Muscle of leg (tissue), 3 donors: ENCODE measurements at regions not wholly inside any gene's neighbourhood (a gene's known extent, or its start where the extent isn't known, plus 50 kb on each side); places are given as distances from the start of the nearest gene placed in this dataset.
A peak's percentile ranks its signal among the peaks of the same experiment; 100 is the strongest.

Experiments
- DNase-seq: peaks from one replicate; pipeline ENCODE4 v3.0.0; 2013
- H3K27ac ChIP-seq: one replicate; pipeline ENCODE4 v1.5.1; 2013; ENCODE audit warnings: mild to moderate bottlenecking, low read length, control low read depth
- H3K27me3 ChIP-seq: one replicate; pipeline ENCODE4 v1.6.1; 2013; ENCODE audit warnings: low read length; ENCODE audit not compliant: control insufficient read depth, insufficient read depth
- H3K36me3 ChIP-seq: one replicate; pipeline ENCODE4 v1.6.1; 2013; ENCODE audit warnings: low read length; ENCODE audit not compliant: control insufficient read depth, insufficient read depth
- H3K4me1 ChIP-seq: one replicate; pipeline ENCODE4 v1.6.1; 2013; ENCODE audit warnings: low read length; ENCODE audit not compliant: control insufficient read depth, insufficient read depth
- H3K4me3 ChIP-seq: one replicate; pipeline ENCODE4 v1.5.1; 2013; ENCODE audit warnings: low read length, control low read depth
- H3K9me3 ChIP-seq: replicated peaks from 2 replicates; pipeline ENCODE4 v1.6.1; 2013; ENCODE audit warnings: low read depth, low read length; ENCODE audit not compliant: control insufficient read depth
- WGBS: methylation state at CpG from one replicate; pipeline ENCODE4 v1.1.5; 2013; ENCODE audit warnings: missing lambda C conversion rate; ENCODE audit not compliant: insufficient coverage; 5-methylcytosine and 5-hydroxymethylcytosine counted together

DNA sequence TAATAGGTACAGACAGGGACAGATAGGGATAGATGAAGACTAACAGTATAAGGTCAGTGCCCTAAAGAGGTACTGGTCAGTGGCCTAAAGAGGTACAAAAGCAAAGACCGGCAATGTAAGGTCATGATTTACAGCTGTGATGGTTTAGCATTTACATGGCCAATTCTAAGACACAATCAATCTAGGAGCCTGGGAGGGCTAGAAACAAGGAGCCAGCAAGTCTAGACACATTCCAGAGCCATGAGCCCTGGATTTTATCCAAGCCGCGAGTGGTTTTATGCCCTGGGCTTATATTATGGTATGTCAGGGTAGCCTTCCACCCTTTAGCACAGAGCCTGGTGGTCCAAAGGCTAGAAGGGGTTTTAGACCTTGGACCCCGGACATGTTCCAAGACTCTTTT lies 124.2 kb downstream of the CBLN2 start:
- H3K9me3 ChIP-seq = no peaks in the 10 kb centered on the region
- no peaks in the 10 kb centered on the region for H3K4me1 ChIP-seq
- no peaks in the 10 kb centered on the region for H3K27me3 ChIP-seq
- no CpG with 5 or more reads among the region's 4 CpGs for WGBS
- no peak for DNase-seq
- H3K36me3 ChIP-seq = no peaks in the 10 kb centered on the region
- H3K27ac ChIP-seq = no peak overlapping the region
- H3K4me3 ChIP-seq = no peak overlapping the region

DNA sequence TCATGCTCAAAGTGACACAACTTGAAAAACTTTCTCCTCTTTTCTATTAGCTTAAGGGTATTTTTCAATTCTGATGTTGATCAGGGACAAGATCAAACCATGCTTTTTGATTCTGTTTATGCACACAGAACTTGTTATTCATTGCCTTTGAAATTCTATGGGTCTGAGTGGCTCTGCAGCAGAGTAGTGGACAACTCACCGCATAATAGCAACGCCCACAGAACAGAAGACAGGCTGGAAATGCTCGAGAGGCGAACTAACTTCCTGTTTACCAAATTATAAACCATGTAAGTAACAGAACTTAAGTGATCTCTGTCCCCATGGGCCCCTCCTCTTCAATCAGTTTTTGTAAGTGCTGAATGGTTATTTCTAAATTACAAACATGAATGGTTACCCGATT lies 131.2 kb downstream of the CBLN2 start:
- Histone ChIP-seq H3K4me1 (no peaks in the 10 kb centered on the region), H3K36me3 (no peaks in the 10 kb centered on the region), H3K4me3 (no peak overlapping the region), H3K27ac (no peak overlapping the region), H3K9me3 (no peaks in the 10 kb centered on the region), H3K27me3 (no peaks in the 10 kb centered on the region)
- no CpG with 5 or more reads among the region's 5 CpGs for WGBS
- DNase-seq = no peak

DNA sequence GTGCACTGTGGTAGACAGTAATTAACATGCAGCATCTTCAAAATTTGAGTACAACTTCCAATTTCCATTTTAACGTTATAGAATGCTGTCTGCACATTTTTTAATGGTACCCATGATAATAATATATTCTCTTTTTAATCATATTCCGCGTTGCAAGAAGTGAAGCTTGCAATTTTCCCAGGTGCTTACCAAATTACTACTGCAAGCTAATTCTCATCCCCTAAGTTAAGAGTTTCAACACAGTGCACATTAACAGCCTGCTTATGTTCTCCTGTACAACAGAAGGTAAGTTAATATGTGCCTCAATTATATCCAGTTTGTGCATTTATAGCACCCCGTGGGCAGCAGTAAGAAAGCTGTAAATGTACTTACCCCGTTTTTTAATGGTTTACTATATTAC lies 132.9 kb downstream of the CBLN2 start:
- H3K36me3 ChIP-seq = no peaks in the 10 kb centered on the region
- no peak overlapping the region for H3K4me3 ChIP-seq
- DNase-seq = no peak
- peaks cover 3% of the 10 kb centered on the region for H3K9me3 ChIP-seq
- WGBS = no CpG with 5 or more reads among the region's 5 CpGs
- H3K27ac ChIP-seq = no peak overlapping the region
- no peaks in the 10 kb centered on the region for H3K4me1 ChIP-seq
- H3K27me3 ChIP-seq = no peaks in the 10 kb centered on the region

DNA sequence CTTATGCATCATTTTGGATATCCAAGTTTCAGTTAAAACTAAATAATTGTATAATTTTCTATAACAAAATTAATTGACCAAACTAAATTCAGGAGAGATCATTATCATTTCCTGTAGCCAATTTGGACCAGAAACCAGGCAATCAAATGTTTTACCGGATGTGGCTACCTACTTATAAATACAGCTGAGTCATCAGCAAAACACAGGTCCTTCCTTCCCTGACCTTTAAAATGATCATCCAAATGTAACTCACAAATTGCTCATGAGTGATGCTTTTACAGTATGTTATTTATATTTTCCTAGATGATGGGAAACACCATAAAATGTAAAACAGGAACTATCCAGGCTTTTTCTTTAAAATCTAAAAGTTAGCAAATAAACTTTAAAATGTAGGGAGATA lies 133.7 kb downstream of the CBLN2 start:
- Histone ChIP-seq H3K9me3 (peaks cover 3% of the 10 kb centered on the region), H3K27ac (no peak overlapping the region), H3K27me3 (no peaks in the 10 kb centered on the region), H3K36me3 (no peaks in the 10 kb centered on the region), H3K4me1 (no peaks in the 10 kb centered on the region), H3K4me3 (no peak overlapping the region)
- no peak for DNase-seq
- no CpG with 5 or more reads among the region's 1 CpG for WGBS

DNA sequence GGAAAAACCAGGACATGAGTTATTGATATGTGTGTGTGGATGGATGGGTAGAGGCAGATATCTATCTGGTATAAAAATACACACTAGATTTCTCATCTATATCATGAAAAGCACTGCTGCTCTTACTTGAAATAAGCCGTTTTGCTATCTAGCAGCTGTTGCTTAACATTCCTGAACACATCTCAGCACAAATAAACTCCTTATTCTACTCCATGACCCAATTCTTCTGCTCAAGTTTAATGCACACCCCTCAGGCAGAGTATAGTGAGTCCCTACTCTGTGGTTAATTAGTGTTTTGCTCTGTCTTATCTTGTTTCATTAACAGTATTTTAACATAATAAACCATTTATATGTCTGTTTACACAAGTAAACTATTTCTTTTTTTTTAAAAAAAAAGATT lies 134.2 kb downstream of the CBLN2 start:
- 50% methylated on average over 1 of the region's 1 CpG for WGBS
- Histone ChIP-seq H3K4me3 (no peak overlapping the region), H3K27ac (no peak overlapping the region), H3K36me3 (no peaks in the 10 kb centered on the region), H3K4me1 (no peaks in the 10 kb centered on the region), H3K27me3 (no peaks in the 10 kb centered on the region), H3K9me3 (peaks cover 3% of the 10 kb centered on the region)
- no peak for DNase-seq

DNA sequence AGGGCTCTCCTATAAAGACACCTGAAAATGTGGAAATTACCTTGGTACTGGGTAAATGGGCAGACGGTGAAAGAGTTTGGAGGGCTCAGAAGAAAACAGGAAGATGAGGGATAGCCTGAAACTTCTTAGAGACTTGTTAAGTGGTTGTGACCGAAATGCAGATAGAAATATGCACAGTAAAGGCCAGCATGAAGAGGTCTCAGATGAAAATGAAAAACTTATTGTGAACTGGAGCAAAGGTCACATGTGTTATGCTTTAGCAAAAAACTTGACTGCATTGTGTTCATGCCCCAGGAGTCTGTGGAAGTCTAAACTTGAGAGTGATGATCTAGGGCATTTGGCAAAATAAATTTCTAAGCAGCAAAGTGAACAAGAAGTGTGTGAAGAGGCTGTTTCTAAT lies 137.1 kb downstream of the CBLN2 start:
- 61% methylated on average over 2 of the region's 2 CpGs for WGBS

DNA sequence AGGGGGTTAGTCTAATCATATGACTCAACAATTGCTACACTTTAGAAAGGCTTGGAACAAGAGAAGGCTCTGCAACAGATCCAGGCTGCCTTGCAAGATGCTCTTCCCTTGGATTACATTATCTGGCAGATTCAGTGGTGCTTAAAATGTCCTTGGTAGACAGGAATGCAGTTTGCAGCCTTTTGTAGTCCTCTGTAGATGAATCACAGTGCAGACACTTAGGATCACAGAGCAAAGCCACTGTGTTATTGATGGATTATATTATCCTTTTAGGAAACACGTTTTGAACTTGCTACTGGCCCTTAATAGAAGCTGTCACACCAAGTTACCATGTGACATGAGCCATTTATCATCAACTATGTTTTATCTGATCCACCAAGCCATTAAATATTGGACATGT lies 152.2 kb downstream of the CBLN2 start:
- H3K4me1 ChIP-seq = no peaks in the 10 kb centered on the region
- H3K36me3 ChIP-seq = no peaks in the 10 kb centered on the region
- H3K4me3 ChIP-seq = no peak overlapping the region
- WGBS = no CpG with 5 or more reads among the region's 1 CpG
- H3K27ac ChIP-seq = no peak overlapping the region
- DNase-seq = no peak
- no peaks in the 10 kb centered on the region for H3K27me3 ChIP-seq
- H3K9me3 ChIP-seq = no peaks in the 10 kb centered on the region

More for the DNA sequence above, 137.1 kb downstream of the CBLN2 start:
- Histone ChIP-seq H3K9me3 (peaks cover 4% of the 10 kb centered on the region), H3K27ac (no peak overlapping the region), H3K36me3 (no peaks in the 10 kb centered on the region), H3K27me3 (no peaks in the 10 kb centered on the region), H3K4me3 (no peak overlapping the region), H3K4me1 (no peaks in the 10 kb centered on the region)
- no peak for DNase-seq

DNA sequence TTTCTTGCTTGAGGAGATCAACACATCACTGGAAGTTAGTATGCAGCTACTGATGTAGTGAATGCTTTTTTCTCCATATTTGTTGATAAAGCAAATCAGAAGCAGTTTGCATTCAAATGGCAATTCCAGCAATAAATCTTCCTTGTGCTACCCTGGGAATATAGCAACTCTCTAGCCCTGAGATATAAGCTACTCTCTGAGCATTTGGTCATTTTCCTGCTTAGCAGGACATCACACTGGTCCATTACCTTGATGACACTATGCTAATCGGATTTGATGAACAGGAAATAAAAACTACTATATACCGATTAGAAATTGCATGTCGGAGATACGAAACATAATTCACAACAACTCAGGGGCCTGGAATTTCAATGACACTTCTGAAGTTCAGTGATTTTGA lies 152.7 kb downstream of the CBLN2 start:
- Histone ChIP-seq H3K27me3 (no peaks in the 10 kb centered on the region), H3K9me3 (no peaks in the 10 kb centered on the region), H3K27ac (no peak overlapping the region), H3K36me3 (no peaks in the 10 kb centered on the region), H3K4me1 (no peaks in the 10 kb centered on the region), H3K4me3 (no peak overlapping the region)
- no peak for DNase-seq
- WGBS = no CpG with 5 or more reads among the region's 4 CpGs

DNA sequence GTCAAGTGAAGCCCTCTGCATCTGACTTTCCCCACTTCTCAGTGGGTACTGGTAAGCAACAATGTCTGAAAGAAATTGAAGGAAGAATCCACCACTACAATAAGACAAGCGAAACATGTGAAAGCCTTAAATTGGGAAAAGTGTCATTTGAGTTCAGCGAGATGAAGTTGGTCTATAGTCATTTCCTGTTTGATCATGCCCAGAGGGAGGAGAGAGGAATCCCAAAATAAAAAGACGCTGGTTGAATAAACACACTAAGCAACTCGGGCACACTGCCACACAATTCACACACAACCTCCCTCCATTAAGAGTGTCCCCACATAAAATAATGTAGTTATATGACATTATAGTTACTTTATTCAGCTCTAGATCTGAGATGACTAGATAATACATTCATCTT lies 166.1 kb downstream of the CBLN2 start:
- DNase-seq = peak; percentile 1

DNA sequence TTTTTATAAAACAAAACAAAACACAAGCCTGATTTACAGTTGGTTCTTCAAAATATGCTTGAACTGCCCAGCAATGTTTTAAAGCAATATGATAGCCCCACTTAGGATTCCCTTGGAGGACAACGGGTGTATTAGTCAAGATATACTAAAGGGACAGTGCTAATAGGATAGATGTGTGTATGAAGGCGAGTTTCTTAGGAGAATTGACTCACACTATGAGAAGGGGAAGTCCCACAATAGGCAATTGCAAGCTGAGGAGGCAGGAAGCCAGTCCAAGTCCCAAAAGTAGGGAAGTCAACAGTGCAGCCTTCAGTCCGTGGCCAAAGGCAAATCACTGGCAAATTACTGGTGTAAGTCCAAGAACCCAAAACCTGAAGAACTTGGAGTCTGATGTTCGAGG lies 167.9 kb downstream of the CBLN2 start:
- H3K4me3 ChIP-seq = no peak overlapping the region
- H3K36me3 ChIP-seq = no peaks in the 10 kb centered on the region
- peaks cover 13% of the 10 kb centered on the region for H3K4me1 ChIP-seq
- H3K27ac ChIP-seq = peak overlapping the region; percentile 74
- 46% methylated on average over 4 of the region's 4 CpGs for WGBS
- peak; percentile 8 for DNase-seq
- H3K27me3 ChIP-seq = no peaks in the 10 kb centered on the region
- no peaks in the 10 kb centered on the region for H3K9me3 ChIP-seq

More for the DNA sequence above, 166.1 kb downstream of the CBLN2 start:
- Histone ChIP-seq H3K4me3 (no peak overlapping the region), H3K36me3 (no peaks in the 10 kb centered on the region), H3K9me3 (no peaks in the 10 kb centered on the region), H3K4me1 (peaks cover 13% of the 10 kb centered on the region), H3K27ac (no peak overlapping the region), H3K27me3 (no peaks in the 10 kb centered on the region)
- no CpG with 5 or more reads among the region's 4 CpGs for WGBS

DNA sequence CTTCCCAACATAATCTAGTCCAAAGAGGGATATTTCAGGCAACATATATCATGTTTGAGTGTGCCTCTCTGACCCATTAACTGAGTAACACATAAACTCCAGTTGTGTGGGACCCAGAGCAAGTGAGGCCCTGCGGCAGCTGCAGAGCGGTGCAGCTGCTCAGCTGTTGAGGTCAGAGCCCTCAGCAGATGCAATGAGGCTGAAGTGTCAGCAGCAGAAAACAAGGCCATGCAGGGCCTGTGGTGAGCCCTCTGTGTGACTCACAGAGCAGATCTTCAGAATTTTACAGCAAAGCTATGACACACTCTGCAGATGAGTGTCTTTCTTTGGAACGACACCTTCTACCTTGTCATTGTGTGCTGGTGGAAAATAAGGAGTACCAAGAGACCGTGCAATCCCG lies 168.5 kb downstream of the CBLN2 start:
- Histone ChIP-seq H3K9me3 (peaks cover 3% of the 10 kb centered on the region), H3K27ac (peak overlapping the region; percentile 74), H3K36me3 (no peaks in the 10 kb centered on the region), H3K4me1 (peaks cover 13% of the 10 kb centered on the region), H3K4me3 (no peak overlapping the region), H3K27me3 (no peaks in the 10 kb centered on the region)
- DNase-seq = peak; percentile 86
- 68% methylated on average over 2 of the region's 5 CpGs for WGBS
